ENCODE measurements at regions not wholly inside any gene's neighbourhood (a gene's known extent, or its start where the extent isn't known, plus 50 kb on each side); places are given as distances from the start of the nearest gene placed in this dataset.

GRCh38 chr16:64130140-64130539 is 991.7 kb downstream of the CDH11 start:
- H3K9me3 ChIP-seq (ENCODE audit: control insufficient read depth in 1 of 2, low read length in 2 of 2): no peaks in the 10 kb centered on the region
- H3K4me1 ChIP-seq (ENCODE audit: control insufficient read depth in 1 of 2, insufficient read depth in 2 of 2, low read length in 2 of 2): no peaks in the 10 kb centered on the region
- no peaks in the 10 kb centered on the region for H3K36me3 ChIP-seq (ENCODE audit: control insufficient read depth in 1 of 2, insufficient read depth in 2 of 2, low read length in 2 of 2)
- no peak overlapping the region for H3K4me3 ChIP-seq (ENCODE audit: low read depth in 1 of 2, low read length in 2 of 2)
- no peaks in the 10 kb centered on the region for H3K27me3 ChIP-seq (ENCODE audit: control insufficient read depth in 1 of 2, insufficient read depth in 2 of 2, low read length in 2 of 2)
- H3K9ac ChIP-seq (ENCODE audit: low read depth in 1 of 2, low read length in 2 of 2): no peak overlapping the region
- H3K27ac ChIP-seq (ENCODE audit: low read depth, low read length): no peak overlapping the region

- Histone ChIP-seq H3K4me3 (ENCODE audit: low read depth in 1 of 2, low read length in 2 of 2) (no peak overlapping the region), H3K9me3 (ENCODE audit: control insufficient read depth in 1 of 2, low read length in 2 of 2) (no peaks in the 10 kb centered on the region), H3K36me3 (ENCODE audit: control insufficient read depth in 1 of 2, insufficient read depth in 2 of 2, low read length in 2 of 2) (no peaks in the 10 kb centered on the region), H3K27ac (ENCODE audit: low read depth, low read length) (no peak overlapping the region), H3K4me1 (ENCODE audit: control insufficient read depth in 1 of 2, insufficient read depth in 2 of 2, low read length in 2 of 2) (no peaks in the 10 kb centered on the region), H3K27me3 (ENCODE audit: control insufficient read depth in 1 of 2, insufficient read depth in 2 of 2, low read length in 2 of 2) (no peaks in the 10 kb centered on the region), H3K9ac (ENCODE audit: low read depth in 1 of 2, low read length in 2 of 2) (no peak overlapping the region)
Measured at GRCh38 chr16:64122177-64122576, 999.7 kb downstream of the CDH11 start.

GRCh38 chr16:64121473-64121872 is 1000.4 kb downstream of the CDH11 start:
- no peaks in the 10 kb centered on the region for H3K27me3 ChIP-seq (ENCODE audit: control insufficient read depth in 1 of 2, insufficient read depth in 2 of 2, low read length in 2 of 2)
- no peak overlapping the region for H3K27ac ChIP-seq (ENCODE audit: low read depth, low read length)
- H3K4me1 ChIP-seq (ENCODE audit: control insufficient read depth in 1 of 2, insufficient read depth in 2 of 2, low read length in 2 of 2): no peaks in the 10 kb centered on the region
- H3K9me3 ChIP-seq (ENCODE audit: control insufficient read depth in 1 of 2, low read length in 2 of 2): no peaks in the 10 kb centered on the region
- no peaks in the 10 kb centered on the region for H3K36me3 ChIP-seq (ENCODE audit: control insufficient read depth in 1 of 2, insufficient read depth in 2 of 2, low read length in 2 of 2)
- H3K9ac ChIP-seq (ENCODE audit: low read depth in 1 of 2, low read length in 2 of 2): no peak overlapping the region
- H3K4me3 ChIP-seq (ENCODE audit: low read depth in 1 of 2, low read length in 2 of 2): no peak overlapping the region

- no peaks in the 10 kb centered on the region for H3K9me3 ChIP-seq (ENCODE audit: control insufficient read depth in 1 of 2, low read length in 2 of 2)
Measured at GRCh38 chr16:64116151-64116550, 1005.7 kb downstream of the CDH11 start.

GRCh38 chr16:64109241-64109640 is 1012.6 kb downstream of the CDH11 start:
- Histone ChIP-seq H3K36me3 (ENCODE audit: control insufficient read depth in 1 of 2, insufficient read depth in 2 of 2, low read length in 2 of 2) (no peaks in the 10 kb centered on the region), H3K9me3 (ENCODE audit: control insufficient read depth in 1 of 2, low read length in 2 of 2) (no peaks in the 10 kb centered on the region), H3K27me3 (ENCODE audit: control insufficient read depth in 1 of 2, insufficient read depth in 2 of 2, low read length in 2 of 2) (no peaks in the 10 kb centered on the region), H3K9ac (ENCODE audit: low read depth in 1 of 2, low read length in 2 of 2) (no peak overlapping the region), H3K4me1 (ENCODE audit: control insufficient read depth in 1 of 2, insufficient read depth in 2 of 2, low read length in 2 of 2) (no peaks in the 10 kb centered on the region), H3K4me3 (ENCODE audit: low read depth in 1 of 2, low read length in 2 of 2) (no peak overlapping the region), H3K27ac (ENCODE audit: low read depth, low read length) (no peak overlapping the region)

More at GRCh38 chr16:64116151-64116550, 1005.7 kb downstream of the CDH11 start:
- H3K36me3 ChIP-seq (ENCODE audit: control insufficient read depth in 1 of 2, insufficient read depth in 2 of 2, low read length in 2 of 2): no peaks in the 10 kb centered on the region
- H3K27ac ChIP-seq (ENCODE audit: low read depth, low read length): no peak overlapping the region
- H3K4me3 ChIP-seq (ENCODE audit: low read depth in 1 of 2, low read length in 2 of 2): no peak overlapping the region
- H3K4me1 ChIP-seq (ENCODE audit: control insufficient read depth in 1 of 2, insufficient read depth in 2 of 2, low read length in 2 of 2): no peaks in the 10 kb centered on the region
- H3K27me3 ChIP-seq (ENCODE audit: control insufficient read depth in 1 of 2, insufficient read depth in 2 of 2, low read length in 2 of 2): no peaks in the 10 kb centered on the region
- H3K9ac ChIP-seq (ENCODE audit: low read depth in 1 of 2, low read length in 2 of 2): no peak overlapping the region

- no peak overlapping the region for H3K9ac ChIP-seq (ENCODE audit: low read depth in 1 of 2, low read length in 2 of 2)
- no peak overlapping the region for H3K4me3 ChIP-seq (ENCODE audit: low read depth in 1 of 2, low read length in 2 of 2)
- no peaks in the 10 kb centered on the region for H3K4me1 ChIP-seq (ENCODE audit: control insufficient read depth in 1 of 2, insufficient read depth in 2 of 2, low read length in 2 of 2)
- no peak overlapping the region for H3K27ac ChIP-seq (ENCODE audit: low read depth, low read length)
- H3K27me3 ChIP-seq (ENCODE audit: control insufficient read depth in 1 of 2, insufficient read depth in 2 of 2, low read length in 2 of 2): no peaks in the 10 kb centered on the region
- no peaks in the 10 kb centered on the region for H3K36me3 ChIP-seq (ENCODE audit: control insufficient read depth in 1 of 2, insufficient read depth in 2 of 2, low read length in 2 of 2)
- H3K9me3 ChIP-seq (ENCODE audit: control insufficient read depth in 1 of 2, low read length in 2 of 2): no peaks in the 10 kb centered on the region
Measured at GRCh38 chr16:64102654-64103053, 1019.2 kb downstream of the CDH11 start.

GRCh38 chr16:64098451-64098850 is 1023.4 kb downstream of the CDH11 start:
- Histone ChIP-seq H3K36me3 (ENCODE audit: control insufficient read depth in 1 of 2, insufficient read depth in 2 of 2, low read length in 2 of 2) (no peaks in the 10 kb centered on the region), H3K27me3 (ENCODE audit: control insufficient read depth in 1 of 2, insufficient read depth in 2 of 2, low read length in 2 of 2) (no peaks in the 10 kb centered on the region), H3K4me1 (ENCODE audit: control insufficient read depth in 1 of 2, insufficient read depth in 2 of 2, low read length in 2 of 2) (no peaks in the 10 kb centered on the region), H3K27ac (ENCODE audit: low read depth, low read length) (no peak overlapping the region), H3K9me3 (ENCODE audit: control insufficient read depth in 1 of 2, low read length in 2 of 2) (no peaks in the 10 kb centered on the region), H3K9ac (ENCODE audit: low read depth in 1 of 2, low read length in 2 of 2) (no peak overlapping the region), H3K4me3 (ENCODE audit: low read depth in 1 of 2, low read length in 2 of 2) (no peak overlapping the region)

GRCh38 chr16:64096689-64097088 is 1025.2 kb downstream of the CDH11 start:
- H3K4me3 ChIP-seq (ENCODE audit: low read depth in 1 of 2, low read length in 2 of 2): no peak overlapping the region

GRCh38 chr16:64094992-64095634 is 1026.8 kb downstream of the CDH11 start:
- no peaks in the 10 kb centered on the region for H3K4me1 ChIP-seq (ENCODE audit: control insufficient read depth in 1 of 2, insufficient read depth in 2 of 2, low read length in 2 of 2)
- H3K27me3 ChIP-seq (ENCODE audit: control insufficient read depth in 1 of 2, insufficient read depth in 2 of 2, low read length in 2 of 2): no peaks in the 10 kb centered on the region
- H3K36me3 ChIP-seq (ENCODE audit: control insufficient read depth in 1 of 2, insufficient read depth in 2 of 2, low read length in 2 of 2): no peaks in the 10 kb centered on the region
- H3K4me3 ChIP-seq (ENCODE audit: low read depth in 1 of 2, low read length in 2 of 2): no peak overlapping the region
- H3K9me3 ChIP-seq (ENCODE audit: control insufficient read depth in 1 of 2, low read length in 2 of 2): no peaks in the 10 kb centered on the region
- H3K9ac ChIP-seq (ENCODE audit: low read depth in 1 of 2, low read length in 2 of 2): no peak overlapping the region
- H3K27ac ChIP-seq (ENCODE audit: low read depth, low read length): no peak overlapping the region

More at GRCh38 chr16:64096689-64097088, 1025.2 kb downstream of the CDH11 start:
- H3K9ac ChIP-seq (ENCODE audit: low read depth in 1 of 2, low read length in 2 of 2): no peak overlapping the region
- no peaks in the 10 kb centered on the region for H3K36me3 ChIP-seq (ENCODE audit: control insufficient read depth in 1 of 2, insufficient read depth in 2 of 2, low read length in 2 of 2)
- H3K9me3 ChIP-seq (ENCODE audit: control insufficient read depth in 1 of 2, low read length in 2 of 2): no peaks in the 10 kb centered on the region
- no peaks in the 10 kb centered on the region for H3K27me3 ChIP-seq (ENCODE audit: control insufficient read depth in 1 of 2, insufficient read depth in 2 of 2, low read length in 2 of 2)
- no peaks in the 10 kb centered on the region for H3K4me1 ChIP-seq (ENCODE audit: control insufficient read depth in 1 of 2, insufficient read depth in 2 of 2, low read length in 2 of 2)
- H3K27ac ChIP-seq (ENCODE audit: low read depth, low read length): no peak overlapping the region

GRCh38 chr16:64094181-64094965 is 1027.5 kb downstream of the CDH11 start:
- H3K4me3 ChIP-seq (ENCODE audit: low read depth in 1 of 2, low read length in 2 of 2): no peak overlapping the region
- no peaks in the 10 kb centered on the region for H3K9me3 ChIP-seq (ENCODE audit: control insufficient read depth in 1 of 2, low read length in 2 of 2)
- no peaks in the 10 kb centered on the region for H3K4me1 ChIP-seq (ENCODE audit: control insufficient read depth in 1 of 2, insufficient read depth in 2 of 2, low read length in 2 of 2)
- H3K27me3 ChIP-seq (ENCODE audit: control insufficient read depth in 1 of 2, insufficient read depth in 2 of 2, low read length in 2 of 2): no peaks in the 10 kb centered on the region
- no peaks in the 10 kb centered on the region for H3K36me3 ChIP-seq (ENCODE audit: control insufficient read depth in 1 of 2, insufficient read depth in 2 of 2, low read length in 2 of 2)
- no peak overlapping the region for H3K9ac ChIP-seq (ENCODE audit: low read depth in 1 of 2, low read length in 2 of 2)
- no peak overlapping the region for H3K27ac ChIP-seq (ENCODE audit: low read depth, low read length)
